Activated CD4-positive, alpha-beta T cell treated with anti-CD3 and anti-CD28 coated beads, Interleukin-2, amount 50 U/mL, for 16 hours (primary cell): ENCODE measurements at regions not wholly inside any gene's neighbourhood (a gene's known extent, or its start where the extent isn't known, plus 50 kb on each side); places are given as distances from the start of the nearest gene placed in this dataset.
A peak's percentile ranks its signal among the peaks of the same experiment; 100 is the strongest.
"Not testable (repeated sequence)": the region's sequence is repeated elsewhere in the genome, so short reads cannot be mapped to it uniquely, and the experiment has no call there.

ENCODE experiments used
- DNase-seq: peaks from one replicate; pipeline ENCODE4 v3.0.0-alpha.2; 2020

- no peak for DNase-seq
Measured at GRCh38 chr3:153448151-153448829, 286.3 kb downstream of the RAP2B start.

- DNase-seq, result no peak
Measured at GRCh38 chr3:153456833-153457545, 295.0 kb downstream of the RAP2B start.

- no peak for DNase-seq
Measured at GRCh38 chr3:153458881-153459280, 296.9 kb downstream of the RAP2B start.

- no peak for DNase-seq
Measured at GRCh38 chr3:153462545-153462944, 300.5 kb downstream of the RAP2B start.

GRCh38 chr3:153463895-153464294 is 301.9 kb downstream of the RAP2B start:
- no peak for DNase-seq

GRCh38 chr3:153469162-153469561 is 307.1 kb downstream of the RAP2B start:
- no peak for DNase-seq

GRCh38 chr3:153484842-153485241 is 322.8 kb downstream of the RAP2B start:
- DNase-seq, result peak; percentile 10

- no peak for DNase-seq
Measured at GRCh38 chr3:153495422-153495821, 333.4 kb downstream of the RAP2B start.

GRCh38 chr3:153502682-153503081 is 340.7 kb downstream of the RAP2B start:
- DNase-seq, result no peak

- DNase-seq, result no peak
Measured at GRCh38 chr3:153503873-153504272, 341.8 kb downstream of the RAP2B start.

- DNase-seq, result not testable (repeated sequence)
Measured at GRCh38 chr3:153506205-153506604, 344.2 kb downstream of the RAP2B start.

- not testable (repeated sequence) for DNase-seq
Measured at GRCh38 chr3:153506686-153507085, 344.7 kb downstream of the RAP2B start.

GRCh38 chr3:153513236-153513635 is 351.2 kb downstream of the RAP2B start:
- DNase-seq, result peak; percentile 2

- no peak for DNase-seq
Measured at GRCh38 chr3:153528473-153528872, 366.4 kb downstream of the RAP2B start.

- no peak for DNase-seq
Measured at GRCh38 chr3:153539263-153539662, 377.2 kb downstream of the RAP2B start.

- no peak for DNase-seq
Measured at GRCh38 chr3:153545471-153545870, 383.4 kb downstream of the RAP2B start.

GRCh38 chr3:153547970-153548369 is 385.9 kb downstream of the RAP2B start:
- no peak for DNase-seq

- not testable (repeated sequence) for DNase-seq
Measured at GRCh38 chr3:153549686-153550085, 387.7 kb downstream of the RAP2B start.

- no peak for DNase-seq
Measured at GRCh38 chr3:153551536-153552285, 389.7 kb downstream of the RAP2B start.

- DNase-seq, result peak; percentile 20
Measured at GRCh38 chr3:153552887-153553604, 391.0 kb downstream of the RAP2B start.

- DNase-seq, result no peak
Measured at GRCh38 chr3:153553605-153553945, 391.5 kb downstream of the RAP2B start.

GRCh38 chr3:153555919-153556318 is 393.9 kb downstream of the RAP2B start:
- DNase-seq, result peak; percentile 14

- DNase-seq, result not testable (repeated sequence)
Measured at GRCh38 chr3:153559366-153559765, 397.3 kb downstream of the RAP2B start.
